ENCODE measurements at regions not wholly inside any gene's neighbourhood (a gene's known extent, or its start where the extent isn't known, plus 50 kb on each side); places are given as distances from the start of the nearest gene placed in this dataset.

- DNase-seq (ENCODE audit: low read depth in 1 of 2, low spot score in 1 of 2): no peak
- CTCF ChIA-PET: no interaction called here
- FAIRE-seq: no peak
- H3K4me3 ChIP-seq: no peak overlapping the region
- 21% methylated on average over 4 of the region's 4 CpGs for WGBS (ENCODE audit: missing lambda C conversion rate)
- no peak overlapping the region for H3K4me2 ChIP-seq
- no peak for ATAC-seq
- H3K9me3 ChIP-seq: no peaks in the 10 kb centered on the region
- POLR2A ChIA-PET: no interaction called here
- H3K27ac ChIP-seq: no peak overlapping the region
- no peak for TF ChIP-seq ZNF302 (CRISPR knock-in tag; IDR thresholded peaks at IDR 0.05)
- no peak for TF ChIP-seq CEBPB (IDR thresholded peaks at IDR 0.05)
- no peak for TF ChIP-seq MAX (IDR thresholded peaks at IDR 0.05)
- no peak for TF ChIP-seq RARB (CRISPR knock-in tag; IDR thresholded peaks at IDR 0.05)
- no peak for TF ChIP-seq BHLHE40 (IDR thresholded peaks at IDR 0.05; ENCODE audit: low read depth, low read length)
- TF ChIP-seq PBX3 (IDR thresholded peaks at IDR 0.05): no peak
- no peak for TF ChIP-seq CBX2 (IDR thresholded peaks at IDR 0.05; ENCODE audit: borderline replicate concordance, low read depth)
- no peak for TF ChIP-seq RFX5 (IDR thresholded peaks at IDR 0.05)
- no peak for TF ChIP-seq BCL3 (IDR thresholded peaks at IDR 0.05)
- TF ChIP-seq FOXS1 (CRISPR knock-in tag; IDR thresholded peaks at IDR 0.05): no peak
- no peaks in the 10 kb centered on the region for H3K4me1 ChIP-seq
These were observed 404.9 kb upstream of the ZNF608 start for GRCh38 chr5:125151150-125151900.

GRCh38 chr5:125152044-125152443 is 405.6 kb upstream of the ZNF608 start:
- DNase-seq (ENCODE audit: low read depth in 1 of 2, low spot score in 1 of 2) (no peak), FAIRE-seq (no peak), ATAC-seq (no peak)
- TF ChIP-seq EHF (CRISPR knock-in tag; IDR thresholded peaks at IDR 0.05) (no peak), CTCF (IDR thresholded peaks at IDR 0.05) (no peak), RFX5 (IDR thresholded peaks at IDR 0.05) (no peak), NR3C1 (IDR thresholded peaks at IDR 0.05) (no peak), BHLHE40 (IDR thresholded peaks at IDR 0.05; ENCODE audit: low read depth, low read length) (no peak), PBX3 (IDR thresholded peaks at IDR 0.05) (no peak), ATOH8 (CRISPR knock-in tag; IDR thresholded peaks at IDR 0.05; ENCODE audit: low read depth) (no peak), CEBPB (IDR thresholded peaks at IDR 0.05) (no peak), BCL3 (IDR thresholded peaks at IDR 0.05) (no peak), FOSL2 (IDR thresholded peaks at IDR 0.05) (no peak), FOSL2 (CRISPR knock-in tag; IDR thresholded peaks at IDR 0.05) (no peak), CHD2 (IDR thresholded peaks at IDR 0.05; ENCODE audit: low read length, partially characterized antibody) (no peak), RNF2 (IDR thresholded peaks at IDR 0.05; ENCODE audit: borderline replicate concordance, low read depth) (no peak), HES2 (IDR thresholded peaks at IDR 0.05) (no peak), KDM1A (IDR thresholded peaks at IDR 0.05; ENCODE audit: low read depth) (no peak), MYC (IDR thresholded peaks at IDR 0.05; ENCODE audit: borderline replicate concordance, low read length) (no peak), PHF8 (IDR thresholded peaks at IDR 0.05; ENCODE audit: borderline replicate concordance, low read depth) (no peak), KDM5A (IDR thresholded peaks at IDR 0.05) (no peak)
- ChIA-PET CTCF (interaction anchor here (0.7 kb wide), 1 partner anchor 1186 kb away, joined by 3 read pairs; no protein-coding TSS in a partner anchor), POLR2A (interaction anchor here (0.6 kb wide), 1 partner anchor 592 kb away, joined by 3 read pairs; no protein-coding TSS in a partner anchor)
- Histone ChIP-seq H3K4me2 (no peak overlapping the region), H3K4me3 (no peak overlapping the region), H3K9me3 (no peaks in the 10 kb centered on the region), H3K27ac (no peak overlapping the region), H3K4me1 (no peaks in the 10 kb centered on the region)
- 57% methylated on average over 4 of the region's 4 CpGs for WGBS (ENCODE audit: missing lambda C conversion rate)
